HS-27A (cell line): ENCODE measurements at regions not wholly inside any gene's neighbourhood (a gene's known extent, or its start where the extent isn't known, plus 50 kb on each side); places are given as distances from the start of the nearest gene placed in this dataset.
A peak's percentile ranks its signal among the peaks of the same experiment; 100 is the strongest.
"Not testable (repeated sequence)": the region's sequence is repeated elsewhere in the genome, so short reads cannot be mapped to it uniquely, and the experiment has no call there.

ENCODE experiments used
- DNase-seq: peaks from one replicate; pipeline ENCODE4 v3.0.0-alpha.2; 2012; ENCODE audit warnings: low read depth, missing footprints

DNA sequence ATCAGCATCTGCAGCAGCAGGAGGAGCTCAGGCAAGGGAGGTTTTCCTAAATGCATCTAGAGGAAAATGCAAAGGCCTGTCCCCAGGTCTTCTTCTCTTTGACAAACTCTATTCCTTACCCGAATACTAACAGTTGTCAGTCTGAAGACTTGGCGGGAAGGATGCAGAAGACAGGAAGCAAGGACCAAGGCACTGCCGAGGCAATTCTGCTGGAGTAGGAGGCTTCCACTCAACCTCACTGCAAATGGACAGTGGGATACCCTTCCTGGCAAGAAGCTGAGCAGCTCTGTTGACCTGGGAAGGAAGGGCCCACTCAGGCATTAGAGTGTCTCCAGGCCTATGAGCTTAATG, 373.0 kb downstream of the CCSER2 start:
- no peak for DNase-seq

DNA sequence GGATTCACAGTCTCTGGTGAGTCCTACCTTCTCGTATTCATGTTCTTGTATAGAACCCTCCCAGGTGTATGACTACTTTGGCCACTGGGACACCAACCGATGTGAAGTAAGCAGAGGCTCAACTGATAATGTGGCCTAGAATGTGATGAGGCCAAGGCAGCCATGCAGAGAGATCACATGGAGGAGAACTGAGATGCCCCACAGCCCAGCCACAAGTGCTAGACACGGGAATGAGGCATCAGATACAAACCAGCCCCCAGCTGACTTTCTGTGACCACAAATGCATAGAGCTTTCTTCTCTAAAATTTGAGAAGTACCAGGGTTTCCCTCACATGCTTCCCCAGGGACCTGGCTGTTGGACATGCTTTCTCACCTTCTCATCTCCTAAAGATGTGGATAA, 375.7 kb downstream of the CCSER2 start:
- no peak for DNase-seq

DNA sequence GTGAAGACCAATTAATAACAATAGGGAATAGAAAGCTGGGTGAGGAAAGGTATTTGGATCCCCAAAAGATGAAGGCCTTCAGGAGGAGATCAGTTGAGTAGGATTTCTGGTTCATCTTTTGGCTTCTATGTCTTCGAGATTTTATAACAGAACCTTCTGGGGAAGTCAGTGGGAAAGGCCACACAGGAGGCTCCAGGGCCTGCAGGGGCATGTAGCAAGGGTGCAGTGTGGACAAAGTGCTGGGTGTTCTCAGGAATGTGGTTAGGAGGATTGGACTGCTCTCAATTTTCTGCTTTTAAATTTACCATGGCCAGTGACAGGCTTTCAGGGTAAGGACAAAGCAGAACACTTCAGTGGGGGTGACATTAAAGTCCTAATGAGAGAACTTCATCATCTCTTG, 378.0 kb downstream of the CCSER2 start:
- no peak for DNase-seq

DNA sequence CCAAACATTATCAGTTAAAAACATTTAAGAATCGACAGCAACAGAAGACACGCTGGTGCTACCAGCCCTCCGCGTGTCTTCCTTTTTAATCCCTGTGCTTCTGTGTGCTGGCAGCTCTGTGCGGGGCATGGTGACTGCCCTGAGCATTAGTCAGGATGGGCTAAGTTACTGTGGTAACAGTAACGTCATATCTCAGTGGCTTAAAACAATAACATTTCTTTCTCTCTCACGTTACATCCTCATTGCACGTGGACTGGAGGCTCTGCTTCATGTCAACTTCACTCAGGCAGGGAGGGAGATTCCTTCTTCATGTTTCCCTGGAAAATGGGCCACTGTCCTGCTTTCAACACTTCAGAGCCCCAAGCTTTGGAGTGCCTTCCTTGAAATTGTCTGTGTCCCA, 378.5 kb downstream of the CCSER2 start:
- DNase-seq: no peak

DNA sequence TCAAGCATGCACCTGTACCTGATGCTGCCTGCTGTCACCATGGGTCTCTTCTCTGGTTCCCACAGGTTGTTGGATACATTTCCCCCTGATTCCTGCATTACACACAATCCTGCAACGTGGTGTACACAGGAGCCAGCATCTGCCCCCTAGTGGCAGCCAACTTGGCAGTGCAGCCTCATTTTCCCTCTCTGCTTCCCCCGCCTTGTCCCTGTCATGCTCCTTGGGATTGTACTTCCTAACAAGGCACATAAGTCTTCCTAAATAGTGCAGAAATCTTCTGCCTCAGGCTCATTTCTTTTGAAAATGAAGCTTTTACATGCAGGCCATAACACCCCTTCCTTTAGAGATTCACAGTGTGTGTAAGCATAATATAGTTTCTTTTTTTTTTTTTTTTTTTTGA, 387.5 kb downstream of the CCSER2 start:
- peak; percentile 3 for DNase-seq

DNA sequence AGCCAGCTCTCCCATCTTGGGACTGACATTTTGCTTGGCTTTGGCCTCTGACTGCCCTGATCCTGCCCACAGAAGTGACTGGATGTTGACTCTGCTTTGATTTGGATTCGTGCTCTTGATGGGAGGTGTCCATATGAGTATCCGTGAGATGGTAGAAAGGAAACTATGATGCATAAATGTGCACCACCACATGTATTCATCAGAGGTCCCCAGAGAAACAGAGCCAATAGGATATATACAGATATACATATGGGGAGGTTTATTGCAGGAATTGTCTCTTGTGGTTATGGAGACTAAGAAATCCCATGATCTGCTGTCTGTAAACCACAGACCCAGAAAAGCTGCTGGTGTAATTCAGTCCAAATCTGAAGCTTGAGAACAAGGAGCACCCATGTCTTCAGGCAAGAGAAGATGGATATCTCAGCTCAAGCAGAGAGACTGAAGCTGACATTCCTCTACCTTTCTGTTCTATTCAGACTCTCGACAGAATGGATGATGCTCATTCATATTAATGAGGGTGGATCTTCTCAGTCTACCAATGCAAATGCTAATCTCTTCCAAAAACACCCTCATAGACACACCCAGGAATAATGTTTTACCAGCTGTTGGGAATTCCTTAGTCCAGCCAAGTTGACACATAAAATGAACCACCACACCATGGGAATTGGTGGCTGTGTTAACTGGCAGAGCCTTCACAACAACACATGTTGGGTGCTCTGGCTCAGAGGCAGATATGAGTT, 390.7 kb downstream of the CCSER2 start:
- DNase-seq: no peak

DNA sequence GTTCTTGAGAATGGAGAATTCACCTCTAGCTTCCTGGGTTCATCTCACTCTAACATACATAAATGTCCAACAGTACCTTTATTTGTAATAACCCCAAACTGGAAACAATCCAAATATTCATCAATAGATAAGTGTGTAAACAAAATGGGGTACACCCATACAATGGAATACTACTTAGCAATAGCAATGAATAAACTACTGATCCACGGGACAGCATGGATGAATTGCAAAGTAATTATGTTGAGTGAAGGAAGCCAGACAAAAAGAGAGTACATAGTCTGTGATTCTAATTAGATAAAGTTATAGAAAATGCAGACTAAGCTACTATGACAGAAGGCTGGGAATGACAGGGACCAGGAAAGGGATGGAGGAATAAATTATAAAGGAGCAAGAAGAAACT, 391.3 kb downstream of the CCSER2 start:
- DNase-seq: no peak

DNA sequence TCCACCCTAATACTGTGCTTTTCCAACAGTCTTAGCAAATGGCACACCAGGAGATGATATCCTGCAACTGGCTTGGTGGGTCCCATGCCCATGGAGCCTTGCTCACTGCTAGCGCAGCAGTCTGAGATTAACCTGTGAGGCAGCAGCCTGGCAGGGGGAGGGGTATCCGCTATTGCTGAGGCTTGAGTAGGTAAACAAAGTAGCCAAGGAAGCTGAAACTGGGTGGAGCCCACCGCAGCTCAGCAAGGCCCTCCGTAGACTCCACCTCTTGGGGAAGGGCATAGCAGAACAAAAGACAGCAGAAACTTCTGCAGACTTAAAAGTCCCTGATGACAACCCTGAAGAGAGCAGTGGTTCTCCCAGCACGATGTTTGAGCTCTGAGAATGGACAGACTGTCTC, 399.0 kb downstream of the CCSER2 start:
- no peak for DNase-seq

DNA sequence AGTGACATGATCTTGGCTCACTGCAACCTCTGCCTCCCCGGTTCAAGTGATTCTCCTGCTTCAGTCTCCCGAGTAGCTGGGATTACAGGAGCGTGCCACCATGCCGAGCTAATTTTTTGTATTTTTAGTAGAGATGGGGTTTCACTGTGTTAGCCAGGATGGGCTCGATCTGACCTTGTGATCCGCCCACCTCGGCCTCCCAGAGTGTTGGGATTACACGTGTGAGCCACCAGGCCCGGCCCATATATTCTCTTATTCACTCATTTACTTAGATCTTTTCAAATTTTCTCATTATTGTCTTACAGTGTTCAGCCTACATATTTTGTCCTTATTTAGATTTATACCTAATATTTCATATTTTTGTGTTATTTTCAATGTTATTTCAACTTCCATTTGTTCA, 410.7 kb downstream of the CCSER2 start:
- DNase-seq: not testable (repeated sequence)

DNA sequence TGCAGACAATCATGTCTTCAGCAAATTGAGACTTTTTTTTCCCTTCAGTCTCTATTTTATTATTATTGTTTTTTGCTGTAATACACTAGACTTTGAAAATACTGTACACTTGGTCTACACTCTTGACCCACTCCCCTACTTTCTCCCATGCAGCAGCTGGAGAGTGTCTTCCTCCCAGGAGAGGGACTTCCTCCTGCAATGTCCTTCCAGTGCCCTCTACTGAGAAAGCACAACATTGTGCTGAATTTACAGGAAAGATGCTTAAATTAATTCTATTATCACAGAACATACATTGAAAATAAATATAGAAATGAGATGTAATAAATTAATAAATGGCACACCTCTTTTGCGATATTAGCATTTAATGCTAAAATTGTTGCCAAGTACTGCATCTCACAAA, 411.3 kb downstream of the CCSER2 start:
- DNase-seq: no peak

DNA sequence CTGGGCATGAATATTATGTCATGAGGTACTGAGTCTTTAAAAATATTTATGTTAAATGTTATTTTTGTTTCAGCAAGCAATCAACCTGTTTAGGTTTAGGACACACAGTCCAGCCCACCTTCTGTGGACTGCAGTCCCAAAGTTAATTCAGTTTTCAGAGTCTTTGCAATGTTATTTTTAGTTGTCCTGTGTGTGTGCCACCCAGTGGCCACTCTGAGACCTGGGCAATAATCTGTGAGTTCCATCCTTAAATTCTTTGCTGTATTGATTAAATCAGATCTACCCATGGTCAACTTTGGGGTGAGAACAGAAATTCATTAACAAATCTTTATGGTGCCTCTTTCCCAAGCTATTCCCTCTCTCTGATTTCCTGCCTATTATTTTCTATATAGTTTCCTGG, 415.1 kb downstream of the CCSER2 start:
- no peak for DNase-seq

DNA sequence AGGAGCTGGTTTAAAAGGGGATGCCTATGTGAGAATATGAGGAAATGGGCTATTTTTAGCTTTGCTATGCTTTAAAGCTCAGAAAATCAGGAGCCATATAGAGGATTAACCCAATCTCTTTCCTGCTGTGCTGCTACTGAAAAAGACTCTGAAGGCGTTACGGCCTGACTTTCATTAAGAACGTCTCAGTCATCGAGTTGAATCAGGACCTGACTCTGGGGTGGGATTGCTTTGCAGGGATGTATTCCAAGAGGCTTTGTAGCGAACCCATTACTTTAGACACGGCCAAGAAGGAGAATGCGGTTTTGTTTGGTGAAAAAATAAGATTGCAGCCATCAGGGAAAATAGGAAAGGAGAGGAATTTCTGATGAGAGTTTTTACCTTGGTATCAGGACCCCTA, 426.9 kb downstream of the CCSER2 start:
- DNase-seq: no peak

DNA sequence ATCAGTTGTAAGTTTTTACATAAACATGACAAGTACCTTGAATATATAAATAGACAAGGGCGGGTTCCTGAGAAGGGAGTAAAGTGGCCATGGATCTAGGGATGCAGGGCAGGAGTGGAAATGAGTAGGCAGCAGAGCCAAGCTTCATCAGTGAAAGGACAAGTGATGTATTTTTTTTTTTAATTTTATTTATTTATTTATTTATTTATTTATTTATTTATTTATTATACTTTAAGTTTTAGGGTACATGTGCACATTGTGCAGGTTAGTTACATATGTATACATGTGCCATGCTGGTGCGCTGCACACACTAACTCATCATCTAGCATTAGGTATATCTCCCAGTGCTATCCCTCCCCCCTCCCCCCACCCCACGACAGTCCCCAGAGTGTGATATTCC, 428.3 kb downstream of the CCSER2 start:
- DNase-seq: not testable (repeated sequence)

DNA sequence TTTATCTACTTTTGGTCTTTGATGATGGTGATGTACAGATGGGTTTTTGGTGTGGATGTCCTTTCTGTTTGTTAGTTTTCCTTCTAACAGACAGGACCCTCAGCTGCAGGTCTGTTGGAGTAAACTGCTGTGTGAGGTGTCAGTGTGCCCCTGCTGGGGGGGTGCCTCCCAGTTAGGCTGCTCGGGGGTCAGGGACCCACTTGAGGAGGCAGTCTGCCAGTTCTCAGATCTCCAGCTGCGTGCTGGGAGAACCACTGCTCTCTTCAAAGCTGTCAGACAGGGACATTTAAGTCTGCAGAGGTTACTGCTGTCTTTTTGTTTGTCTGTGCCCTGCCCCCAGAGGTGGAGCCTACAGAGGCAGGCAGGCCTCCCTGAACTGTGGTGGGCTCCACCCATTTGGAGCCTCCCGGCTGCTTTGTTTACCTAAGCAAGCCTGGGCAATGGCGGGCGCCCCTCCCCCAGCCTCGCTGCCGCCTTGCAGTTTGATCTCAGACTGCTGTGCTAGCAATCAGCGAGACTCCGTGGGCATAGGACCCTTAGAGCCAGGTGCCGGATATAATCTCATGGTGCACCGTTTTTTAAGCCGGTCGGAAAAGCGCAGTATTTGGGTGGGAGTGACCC, 433.7 kb downstream of the CCSER2 start:
- DNase-seq: not testable (repeated sequence)

DNA sequence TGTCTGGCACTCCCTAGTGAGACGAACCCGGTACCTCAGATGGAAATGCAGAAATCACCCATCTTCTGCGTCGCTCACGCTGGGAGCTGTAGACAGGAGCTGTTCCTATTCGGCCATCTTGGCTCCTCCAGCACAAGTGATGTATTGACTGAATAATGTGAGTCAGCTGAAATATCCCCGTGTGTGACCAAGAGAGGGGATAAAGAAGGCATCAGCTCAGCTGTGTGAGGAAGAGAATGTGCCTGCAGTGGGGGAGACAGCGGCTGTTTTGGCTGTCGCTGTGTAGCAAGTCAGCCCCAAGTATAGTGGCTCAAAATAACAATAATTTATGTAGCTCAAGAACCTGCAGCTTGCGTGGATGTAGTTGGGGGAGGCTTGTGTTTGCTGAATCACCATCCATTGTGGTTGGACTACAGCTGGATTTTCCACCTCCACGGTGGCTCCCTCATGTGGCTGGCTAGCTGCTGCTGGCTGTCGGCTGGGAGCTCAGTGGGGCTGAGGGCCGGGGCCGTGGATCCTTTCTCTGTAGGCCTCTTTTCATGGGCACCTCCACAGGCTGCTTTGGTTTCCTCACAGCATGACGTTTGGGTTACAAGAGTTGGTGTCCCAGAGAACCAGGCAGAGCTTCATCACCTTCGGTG, 434.5 kb downstream of the CCSER2 start:
- no peak for DNase-seq

DNA sequence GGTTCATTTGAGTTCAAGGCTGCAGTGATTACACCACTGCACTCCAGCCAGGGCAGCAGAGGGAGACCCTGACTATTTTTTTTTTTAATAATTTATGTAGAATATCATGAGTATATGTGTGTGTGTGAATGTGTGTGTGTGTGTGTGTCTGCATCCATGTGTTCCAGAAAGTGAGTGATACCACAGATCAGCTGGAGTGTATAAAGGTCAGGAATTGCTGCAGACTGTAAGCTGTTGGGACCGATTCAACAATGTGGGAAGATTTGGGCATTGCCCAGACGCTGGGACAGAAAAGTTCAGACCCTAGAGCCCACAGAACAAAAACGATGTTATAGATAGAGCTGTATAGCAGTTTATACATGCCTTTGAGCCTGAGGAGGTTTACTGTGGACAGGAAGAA, 435.6 kb downstream of the CCSER2 start:
- DNase-seq: no peak

DNA sequence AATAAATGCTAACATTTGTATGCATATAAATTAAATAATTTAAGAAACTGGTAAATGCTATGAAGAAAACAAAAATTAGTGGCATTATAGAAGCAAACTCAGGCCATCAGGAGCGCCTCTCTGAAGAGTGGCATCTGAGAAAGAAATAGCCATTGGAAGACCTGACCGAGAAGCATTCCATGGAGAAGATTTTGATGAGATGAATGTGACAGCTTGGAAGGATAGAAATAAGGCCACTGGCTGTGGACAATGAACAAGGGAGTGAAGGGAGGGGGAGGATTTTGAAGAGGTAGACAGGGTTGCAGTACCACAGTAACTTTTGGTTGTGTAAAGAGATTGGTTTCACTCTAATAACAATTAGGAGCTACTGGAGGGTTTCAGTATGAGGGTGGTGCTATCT, 436.7 kb downstream of the CCSER2 start:
- no peak for DNase-seq

DNA sequence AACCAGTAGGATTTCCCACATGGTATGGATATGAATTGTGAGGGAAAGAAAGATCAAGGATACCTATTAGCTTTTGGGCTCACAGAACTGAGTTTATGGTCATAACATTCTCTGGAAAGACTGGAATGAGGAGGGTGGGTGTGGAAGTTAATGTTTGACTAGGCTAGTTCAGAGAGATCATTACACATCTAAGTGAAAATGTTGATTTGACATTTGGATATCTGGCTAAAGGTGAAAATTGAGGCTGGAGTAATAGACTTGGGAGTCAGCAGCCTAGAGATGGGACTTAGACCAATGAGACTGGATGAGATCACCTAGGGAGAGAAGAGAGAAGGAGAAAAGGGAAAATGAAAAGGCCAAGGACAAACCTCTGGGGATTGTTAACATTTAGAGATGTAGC, 437.3 kb downstream of the CCSER2 start:
- no peak for DNase-seq

DNA sequence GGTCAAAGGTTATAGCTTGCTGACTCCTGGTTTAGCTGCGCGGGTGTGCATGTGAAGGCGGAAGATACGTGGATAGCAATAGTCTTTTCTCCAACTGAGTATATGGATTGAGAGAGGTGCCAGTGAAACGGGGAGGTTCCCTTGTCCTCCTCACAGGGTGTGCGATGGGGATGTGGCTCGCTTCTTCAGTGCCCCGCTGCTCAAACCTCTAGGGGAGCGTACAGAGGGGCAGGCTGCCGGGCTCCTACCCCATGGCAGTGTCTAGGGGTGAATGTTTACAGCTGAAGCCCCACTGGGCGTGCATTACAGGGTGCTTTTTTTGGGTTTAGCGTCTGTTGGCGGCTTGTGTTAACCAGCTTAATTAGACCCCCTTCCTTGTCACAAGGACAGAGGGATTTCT, 438.5 kb downstream of the CCSER2 start:
- DNase-seq: no peak

DNA sequence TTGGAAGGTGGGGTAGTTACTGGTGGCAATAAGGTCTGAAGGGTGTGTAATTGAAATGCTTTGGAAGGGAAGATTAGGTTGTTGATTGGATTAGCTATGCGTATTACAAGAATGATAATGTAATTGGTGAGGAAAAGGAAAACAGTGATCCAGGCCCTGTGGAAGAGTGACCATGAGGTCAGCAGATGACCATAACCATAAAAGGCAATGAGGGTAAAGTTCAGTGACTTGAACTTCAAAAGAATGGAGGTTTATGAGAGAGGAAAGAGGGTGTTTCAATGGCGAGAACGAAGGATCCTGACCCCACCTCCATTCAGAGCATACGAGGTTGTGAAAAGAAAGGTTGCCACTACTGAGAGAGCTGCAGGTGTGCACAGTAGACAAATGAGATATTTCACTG, 439.7 kb downstream of the CCSER2 start:
- no peak for DNase-seq

DNA sequence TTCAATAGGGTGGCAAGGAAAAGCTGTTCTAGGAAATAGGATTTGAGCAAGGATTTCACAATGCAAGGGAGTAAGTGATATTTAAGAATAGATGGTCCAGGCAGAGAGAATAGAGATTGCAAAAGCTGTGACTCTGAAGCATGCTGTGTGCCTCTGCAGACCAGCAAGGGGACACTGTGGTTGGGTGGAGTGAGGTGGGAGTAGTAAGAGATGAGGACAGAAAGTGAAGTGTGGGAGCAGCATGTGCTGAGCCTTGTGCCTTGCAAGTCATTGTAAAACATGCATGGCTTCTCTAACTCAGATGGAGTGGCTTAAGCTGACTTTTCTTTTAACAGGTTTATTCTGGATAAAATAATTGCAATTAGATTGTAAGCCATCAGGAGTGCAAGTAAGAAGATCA, 442.4 kb downstream of the CCSER2 start:
- DNase-seq: no peak

DNA sequence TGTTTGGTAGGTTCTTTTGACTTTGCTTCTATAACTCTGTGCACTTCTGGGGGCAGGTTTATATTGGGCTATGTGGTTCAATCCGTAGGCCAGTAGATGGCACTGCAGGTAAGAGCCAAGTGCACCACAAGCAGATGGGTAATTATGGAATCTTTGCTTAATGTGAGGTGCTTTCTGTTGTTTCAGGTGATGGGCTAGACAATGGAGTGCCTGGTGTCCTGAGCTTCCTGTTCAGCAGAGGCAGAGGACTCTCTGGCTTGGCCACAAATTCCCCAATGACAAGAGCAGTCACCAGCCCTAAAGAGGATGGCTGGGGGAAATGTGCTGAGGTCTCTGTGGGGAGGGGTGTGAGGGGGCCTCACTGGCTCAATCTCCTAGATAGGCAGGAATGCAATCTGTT, 455.0 kb downstream of the CCSER2 start:
- DNase-seq: no peak

DNA sequence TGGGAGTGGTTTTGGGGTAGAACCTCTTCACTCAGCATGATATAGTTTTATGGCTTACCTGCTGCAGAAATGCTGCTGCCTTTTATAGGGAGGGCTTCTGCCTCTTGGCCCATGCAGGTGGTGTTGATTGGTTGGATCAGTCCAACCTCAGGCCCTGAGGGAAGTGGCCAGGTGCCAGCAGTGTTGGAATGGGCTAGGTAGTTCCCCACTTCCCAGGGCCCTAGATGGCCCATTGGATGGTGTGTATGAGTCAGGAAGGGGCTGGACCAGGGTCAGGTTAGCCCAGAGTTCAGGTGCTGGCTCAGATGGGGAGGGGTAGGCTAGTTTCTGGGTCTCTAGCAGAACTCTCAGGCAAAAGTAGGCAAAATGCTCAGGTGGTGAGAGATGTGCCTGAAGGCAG, 455.5 kb downstream of the CCSER2 start:
- DNase-seq: no peak

DNA sequence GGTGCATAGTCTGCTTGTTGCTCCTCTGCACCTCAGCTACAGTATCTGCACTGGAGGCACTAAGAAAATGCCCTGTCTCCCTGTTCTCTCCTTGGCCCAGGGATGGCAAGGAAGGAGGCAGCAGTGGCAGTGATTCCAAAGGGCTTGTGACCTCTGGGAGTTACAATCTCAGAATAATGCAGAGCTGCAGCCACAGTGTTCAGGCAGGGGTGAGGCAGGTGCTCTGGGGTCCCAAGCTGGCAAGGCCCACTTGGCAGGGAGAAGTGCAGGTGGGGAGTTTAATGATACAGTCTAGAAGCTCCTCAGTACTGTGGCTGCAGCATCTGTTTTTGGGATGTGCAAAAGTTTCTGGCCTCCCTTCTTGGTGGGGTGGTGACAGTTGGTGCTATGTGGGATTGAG, 456.4 kb downstream of the CCSER2 start:
- no peak for DNase-seq
